ENCODE measurements at regions not wholly inside any gene's neighbourhood (a gene's known extent, or its start where the extent isn't known, plus 50 kb on each side); places are given as distances from the start of the nearest gene placed in this dataset.

DNA sequence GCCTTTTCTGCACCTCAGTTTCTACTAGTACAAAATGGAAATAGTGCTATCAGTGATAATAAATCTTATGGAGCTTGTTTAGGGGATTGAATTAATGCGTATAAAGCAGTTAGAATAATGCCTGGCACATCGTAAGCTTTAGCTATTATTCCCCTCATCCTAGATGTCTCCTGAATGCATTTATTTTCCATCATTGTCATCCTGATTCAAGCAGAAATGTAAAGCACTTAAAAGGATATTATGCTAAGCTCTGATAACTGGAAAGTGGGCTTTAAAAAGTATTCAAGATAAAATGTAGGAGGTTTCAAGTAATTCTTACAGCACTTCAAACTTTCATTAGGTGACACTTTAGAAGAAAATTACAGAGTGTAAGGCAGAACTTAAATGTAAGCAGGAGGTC lies 178.7 kb downstream of the RBM46 start:
- TF ChIP-seq, protein P1, sequence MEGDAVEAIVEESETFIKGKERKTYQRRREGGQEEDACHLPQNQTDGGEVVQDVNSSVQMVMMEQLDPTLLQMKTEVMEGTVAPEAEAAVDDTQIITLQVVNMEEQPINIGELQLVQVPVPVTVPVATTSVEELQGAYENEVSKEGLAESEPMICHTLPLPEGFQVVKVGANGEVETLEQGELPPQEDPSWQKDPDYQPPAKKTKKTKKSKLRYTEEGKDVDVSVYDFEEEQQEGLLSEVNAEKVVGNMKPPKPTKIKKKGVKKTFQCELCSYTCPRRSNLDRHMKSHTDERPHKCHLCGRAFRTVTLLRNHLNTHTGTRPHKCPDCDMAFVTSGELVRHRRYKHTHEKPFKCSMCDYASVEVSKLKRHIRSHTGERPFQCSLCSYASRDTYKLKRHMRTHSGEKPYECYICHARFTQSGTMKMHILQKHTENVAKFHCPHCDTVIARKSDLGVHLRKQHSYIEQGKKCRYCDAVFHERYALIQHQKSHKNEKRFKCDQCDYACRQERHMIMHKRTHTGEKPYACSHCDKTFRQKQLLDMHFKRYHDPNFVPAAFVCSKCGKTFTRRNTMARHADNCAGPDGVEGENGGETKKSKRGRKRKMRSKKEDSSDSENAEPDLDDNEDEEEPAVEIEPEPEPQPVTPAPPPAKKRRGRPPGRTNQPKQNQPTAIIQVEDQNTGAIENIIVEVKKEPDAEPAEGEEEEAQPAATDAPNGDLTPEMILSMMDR (conservative IDR thresholded peaks at IDR 0.05 in 1 of 2, IDR thresholded peaks at IDR 0.05 in 1 of 2; ENCODE audit: extremely low read depth in 1 of 2, insufficient read depth in 1 of 2, low read depth in 1 of 2, low read length in 2 of 2) = no peak
- TF ChIP-seq EZH2 (IDR thresholded peaks at IDR 0.05; ENCODE audit: borderline replicate concordance, low read length) = no peak
